ENCODE measurements at regions not wholly inside any gene's neighbourhood (a gene's known extent, or its start where the extent isn't known, plus 50 kb on each side); places are given as distances from the start of the nearest gene placed in this dataset.

DNA sequence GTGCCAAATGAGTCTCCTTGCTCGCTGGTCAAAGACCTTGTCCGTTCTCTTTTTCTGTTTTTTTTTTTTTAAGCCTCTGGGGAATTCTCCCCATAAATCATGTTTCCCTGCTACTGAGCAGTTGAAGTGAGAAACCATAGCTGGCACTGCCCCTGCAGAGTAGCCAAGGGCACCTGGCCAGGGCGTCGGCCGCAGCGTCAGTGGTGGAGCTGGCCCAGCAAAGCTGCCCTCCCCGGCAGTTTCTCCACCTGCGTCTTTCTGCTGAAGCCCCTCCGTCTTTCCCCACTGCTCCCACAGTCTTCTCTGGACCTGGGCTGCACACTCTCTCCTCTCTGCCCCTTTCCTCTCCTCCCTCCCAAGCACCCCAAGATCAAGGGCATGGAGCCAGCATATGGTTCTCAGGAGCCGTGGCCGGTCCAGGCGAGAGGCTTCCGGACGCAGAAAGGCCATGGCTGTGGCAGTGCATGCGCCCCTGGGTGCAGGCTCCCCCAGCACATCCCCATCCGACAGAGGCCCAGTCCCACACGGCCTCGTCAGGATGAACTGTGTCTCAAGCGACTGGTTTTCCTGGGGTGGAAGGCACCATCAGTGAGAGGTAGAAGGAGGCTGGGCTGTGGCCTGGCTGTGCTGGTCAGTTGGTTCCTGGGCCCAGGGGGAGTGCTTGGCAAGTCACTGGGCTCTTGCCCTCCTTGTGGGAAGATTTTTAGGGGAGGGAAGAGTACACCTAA is 218.1 kb downstream of the ERMARD start:
- no peak for DNase-seq (ENCODE audit: low read depth)

DNA sequence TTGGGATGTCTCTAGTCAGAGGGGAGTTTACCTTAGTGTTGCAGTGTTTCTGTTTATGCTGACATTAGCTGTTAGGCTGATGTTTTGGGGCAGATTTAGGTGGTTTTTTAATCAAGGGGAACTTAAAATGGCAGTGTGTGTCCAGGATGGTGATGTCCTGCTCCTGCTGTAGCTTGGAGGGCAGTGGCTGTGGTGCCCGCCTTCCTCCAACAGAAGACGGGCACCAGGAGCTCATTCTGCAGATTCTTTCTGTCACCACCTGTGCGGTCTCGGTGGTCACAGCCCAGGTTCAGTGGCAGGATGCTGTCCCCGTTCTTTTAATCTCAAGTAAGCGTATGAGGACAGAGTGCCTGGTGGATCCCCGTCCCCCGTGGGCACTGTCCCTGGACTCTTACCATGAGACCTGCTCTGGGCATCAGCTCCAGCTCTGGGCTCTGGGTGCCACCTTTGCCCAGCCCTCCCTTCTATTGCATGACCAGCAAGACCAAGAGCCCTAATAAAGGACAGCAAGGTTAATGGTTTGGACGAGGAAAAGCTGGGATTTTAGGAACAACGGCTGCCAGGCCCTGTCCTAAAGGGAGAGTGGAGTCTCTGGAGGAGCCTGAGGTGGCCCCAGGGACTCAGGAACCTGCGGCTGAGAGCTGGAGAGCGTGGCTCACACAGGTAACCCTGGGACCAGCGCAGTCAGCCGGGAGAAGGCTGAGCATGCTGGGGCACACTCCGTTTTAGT is 217.3 kb downstream of the ERMARD start:
- no peak for DNase-seq (ENCODE audit: low read depth)

DNA sequence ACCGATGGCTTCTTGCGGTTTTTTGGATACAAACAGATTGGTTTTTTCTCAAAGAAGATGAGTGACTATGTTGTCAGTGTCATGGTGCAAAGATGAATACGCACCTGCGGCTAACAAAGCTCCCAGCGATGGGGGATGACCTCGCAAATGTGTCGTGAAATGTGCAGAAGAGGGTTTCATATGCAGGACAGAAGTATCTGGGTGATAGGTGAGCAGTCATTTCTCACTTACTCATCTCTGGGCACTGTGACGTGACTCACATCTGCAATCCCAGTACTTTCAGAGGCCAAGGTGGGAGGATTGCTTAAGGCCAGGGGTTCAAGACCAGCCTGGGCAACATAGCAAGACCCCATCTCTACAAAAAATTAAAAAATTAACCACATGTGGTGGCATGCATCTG is 216.3 kb downstream of the ERMARD start:
- DNase-seq (ENCODE audit: low read depth) = no peak

DNA sequence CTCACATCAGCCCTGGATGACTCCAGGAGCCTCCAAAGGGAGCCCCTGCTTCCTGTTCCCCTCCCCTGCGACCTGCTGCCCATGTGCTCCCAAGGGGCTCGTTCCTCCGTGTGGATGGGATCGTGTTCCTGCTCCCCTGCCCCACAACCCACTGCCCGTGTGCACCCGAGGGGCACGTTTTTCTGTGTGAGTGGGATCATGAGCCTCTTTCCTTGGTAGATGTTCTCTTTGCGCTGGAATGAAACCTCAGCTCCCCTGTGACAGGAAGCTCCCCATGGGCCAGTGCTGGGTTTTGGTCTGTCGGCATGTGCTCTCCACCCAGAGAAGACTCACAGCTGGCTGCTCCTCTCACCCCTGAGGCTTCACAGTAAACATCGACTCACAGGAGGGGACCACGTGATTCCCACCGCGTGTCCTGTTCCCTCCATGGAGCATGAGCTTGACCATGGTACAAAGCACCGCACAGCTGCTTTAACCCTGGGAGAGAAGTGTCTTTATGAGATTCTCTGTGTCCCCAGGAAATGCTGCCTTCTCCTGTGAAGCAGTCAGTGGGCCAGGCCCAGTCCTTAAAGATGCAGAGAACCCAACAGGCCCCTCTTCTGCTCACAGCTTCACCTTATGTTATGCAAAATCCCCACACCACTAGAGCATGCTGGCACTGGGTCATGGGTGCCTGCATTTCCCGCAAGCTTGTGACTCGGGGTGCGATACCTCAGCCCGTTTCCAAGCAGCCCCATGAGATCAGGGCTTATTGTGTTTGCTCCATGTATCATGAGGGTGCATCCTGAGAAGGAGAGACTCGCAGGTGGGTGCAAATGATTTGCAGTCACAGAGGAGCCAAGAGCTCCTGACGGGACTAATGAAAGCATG is 215.1 kb downstream of the ERMARD start:
- no peak for DNase-seq (ENCODE audit: low read depth)

DNA sequence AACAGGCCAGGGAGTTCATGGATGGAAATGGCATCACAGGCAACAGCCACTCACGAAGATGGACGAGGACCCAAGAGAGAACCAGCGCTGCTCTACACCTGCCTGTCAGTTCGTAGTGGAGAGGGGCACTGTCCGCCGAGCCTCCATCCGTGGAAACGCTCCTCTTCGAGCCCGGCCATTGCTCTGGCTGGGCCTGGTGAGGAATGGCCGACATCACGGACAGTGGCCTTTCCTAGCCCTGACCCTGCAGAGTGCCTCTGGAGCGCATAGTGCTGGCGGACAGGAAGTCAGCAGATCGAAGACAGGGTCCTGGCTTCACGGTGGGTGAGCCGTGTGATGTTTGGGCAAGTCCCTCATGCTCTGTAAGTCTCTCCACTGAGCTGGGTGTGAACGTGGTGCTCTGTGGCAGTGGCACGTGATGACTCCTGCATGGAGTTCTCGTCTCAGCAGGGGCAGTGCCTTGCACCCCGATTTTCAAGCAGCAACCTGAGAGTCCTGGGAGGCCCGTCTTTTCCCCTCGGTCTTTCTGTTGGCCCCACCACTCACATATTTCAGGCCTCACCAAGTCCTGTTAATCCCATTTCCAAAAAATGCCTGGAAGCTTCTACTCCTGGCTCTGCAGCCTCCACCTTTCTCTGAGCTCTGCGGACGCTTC is 214.4 kb downstream of the ERMARD start:
- DNase-seq (ENCODE audit: low read depth) = no peak

DNA sequence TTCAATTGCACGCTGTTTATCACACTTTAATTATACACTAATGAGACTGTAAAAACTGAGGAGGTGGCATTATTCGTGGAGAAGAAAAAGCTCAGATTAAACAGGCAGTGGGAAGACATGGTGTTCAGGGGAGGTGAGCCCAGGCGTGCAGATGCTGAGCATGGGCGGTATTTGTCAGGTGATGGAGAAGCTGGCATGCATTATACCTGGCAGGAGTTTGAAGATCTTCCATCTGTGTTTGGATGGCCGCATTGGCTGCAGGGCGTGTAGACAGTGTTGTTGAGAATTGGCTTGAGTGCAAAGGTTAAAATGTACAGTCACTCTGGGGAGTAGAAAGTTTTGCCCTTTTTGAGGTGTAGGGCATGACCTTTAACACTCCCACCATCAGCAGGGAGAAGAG is 213.8 kb downstream of the ERMARD start:
- DNase-seq (ENCODE audit: low read depth) = no peak

DNA sequence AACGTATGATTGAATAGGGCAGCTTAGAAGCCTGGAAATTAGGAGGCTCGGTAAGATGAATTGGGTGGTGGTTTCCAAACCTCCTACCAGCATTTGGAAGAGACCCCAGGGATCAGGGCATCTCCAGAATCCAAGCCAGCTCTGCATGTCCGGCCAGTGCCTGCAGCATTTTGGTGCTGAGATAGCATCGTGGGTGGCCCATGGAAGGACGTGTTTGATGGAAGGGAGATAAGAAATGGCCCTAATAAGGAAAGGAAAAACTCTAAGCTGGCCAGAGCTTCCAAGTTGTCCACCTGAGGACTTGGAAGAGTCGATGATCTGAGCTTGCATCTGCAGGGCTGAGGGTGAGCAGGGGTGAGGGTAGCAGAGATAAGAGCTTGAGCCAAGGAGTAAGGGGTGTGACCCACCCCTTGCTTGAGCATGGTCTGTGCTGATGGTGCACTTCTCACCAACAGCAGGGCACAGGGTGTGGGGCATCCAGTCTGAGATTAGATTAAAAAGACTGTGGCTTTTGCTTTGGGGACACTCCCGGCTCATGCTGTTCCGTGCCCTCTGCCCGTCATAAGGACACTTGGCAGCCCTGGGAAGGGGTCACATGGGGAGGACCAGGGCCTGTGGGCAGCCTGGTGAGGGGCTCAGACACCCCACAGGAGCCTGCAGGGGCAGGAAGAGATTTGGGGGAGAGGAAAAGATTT is 213.2 kb downstream of the ERMARD start:
- no peak for DNase-seq (ENCODE audit: low read depth)

DNA sequence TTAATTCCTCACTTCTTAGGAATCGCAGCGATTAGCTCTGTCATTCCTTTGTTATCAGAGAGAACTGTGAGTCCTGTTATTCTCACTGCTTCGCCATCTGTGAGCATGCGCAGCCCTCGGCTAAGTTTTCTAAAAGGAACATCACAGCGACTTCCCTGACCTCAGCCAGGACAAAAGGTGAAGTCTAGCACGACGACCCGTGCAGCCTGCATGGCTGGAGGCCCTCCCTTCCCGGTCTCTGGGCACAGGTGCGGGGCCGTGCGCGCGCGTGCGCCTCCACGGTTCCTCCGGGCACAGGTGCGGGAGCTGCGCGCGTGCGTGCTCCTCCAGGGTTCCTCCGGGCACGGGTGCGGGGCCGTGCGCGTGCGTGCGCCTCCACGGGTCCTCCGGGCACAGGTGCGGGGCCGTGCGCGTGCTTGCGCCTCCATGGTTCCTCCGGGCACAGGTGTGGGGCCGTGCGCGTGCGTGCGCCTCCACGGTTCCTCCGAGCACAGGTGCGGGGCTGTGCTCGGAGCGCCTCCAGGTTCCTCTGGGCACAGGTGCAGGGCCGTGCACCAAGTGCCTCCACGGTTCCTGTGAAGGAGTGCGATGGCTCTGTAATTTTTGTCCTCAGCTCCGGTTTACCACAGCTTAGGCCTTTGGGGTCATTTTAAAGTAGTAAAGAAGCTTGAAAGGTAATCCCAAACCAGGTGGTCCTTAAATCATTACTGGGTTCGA is 212.3 kb downstream of the ERMARD start:
- DNase-seq (ENCODE audit: low read depth) = no peak

DNA sequence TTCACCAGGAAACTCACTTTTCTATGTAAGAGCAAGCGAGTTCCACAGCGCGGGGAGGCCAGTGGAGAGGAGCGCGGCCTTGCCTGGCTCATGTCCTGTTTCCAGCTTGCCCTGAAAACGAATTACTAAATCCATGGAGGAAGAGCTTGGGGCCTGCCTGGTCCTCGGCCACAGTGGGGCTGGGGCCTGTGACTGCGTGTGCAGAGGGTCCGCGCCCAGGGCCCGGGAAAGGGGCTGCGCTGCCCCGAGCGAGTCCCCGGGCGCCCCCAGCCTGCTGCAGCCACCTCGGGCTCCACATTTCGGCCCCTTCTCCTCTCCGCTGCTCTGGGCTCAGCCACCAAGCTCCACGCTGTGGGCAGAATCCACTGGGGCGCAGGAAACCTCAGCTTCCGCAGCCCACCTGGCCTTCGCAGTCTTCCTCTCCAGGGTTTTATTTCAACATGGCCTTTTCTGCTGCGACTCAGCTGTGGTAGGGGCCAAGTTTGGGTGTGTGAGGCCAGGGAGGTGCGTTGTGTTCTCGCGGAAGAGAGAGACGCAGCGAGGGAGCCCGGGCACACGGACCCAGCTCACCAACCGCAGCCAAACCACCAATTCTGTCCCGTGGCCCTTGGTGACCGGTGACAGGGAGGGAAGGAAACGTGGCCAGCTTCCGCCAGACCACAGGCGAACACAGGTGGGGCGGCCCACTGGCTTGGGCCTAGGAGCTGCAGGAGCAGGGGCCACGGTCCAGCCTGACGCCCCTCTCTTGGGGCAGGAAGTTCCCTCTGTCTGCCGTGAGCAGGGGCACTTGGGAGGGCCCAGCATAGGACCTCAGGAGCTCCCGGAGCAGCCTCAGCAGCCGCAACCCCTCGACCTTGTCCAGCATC is 211.4 kb downstream of the ERMARD start:
- DNase-seq (ENCODE audit: low read depth) = no peak

DNA sequence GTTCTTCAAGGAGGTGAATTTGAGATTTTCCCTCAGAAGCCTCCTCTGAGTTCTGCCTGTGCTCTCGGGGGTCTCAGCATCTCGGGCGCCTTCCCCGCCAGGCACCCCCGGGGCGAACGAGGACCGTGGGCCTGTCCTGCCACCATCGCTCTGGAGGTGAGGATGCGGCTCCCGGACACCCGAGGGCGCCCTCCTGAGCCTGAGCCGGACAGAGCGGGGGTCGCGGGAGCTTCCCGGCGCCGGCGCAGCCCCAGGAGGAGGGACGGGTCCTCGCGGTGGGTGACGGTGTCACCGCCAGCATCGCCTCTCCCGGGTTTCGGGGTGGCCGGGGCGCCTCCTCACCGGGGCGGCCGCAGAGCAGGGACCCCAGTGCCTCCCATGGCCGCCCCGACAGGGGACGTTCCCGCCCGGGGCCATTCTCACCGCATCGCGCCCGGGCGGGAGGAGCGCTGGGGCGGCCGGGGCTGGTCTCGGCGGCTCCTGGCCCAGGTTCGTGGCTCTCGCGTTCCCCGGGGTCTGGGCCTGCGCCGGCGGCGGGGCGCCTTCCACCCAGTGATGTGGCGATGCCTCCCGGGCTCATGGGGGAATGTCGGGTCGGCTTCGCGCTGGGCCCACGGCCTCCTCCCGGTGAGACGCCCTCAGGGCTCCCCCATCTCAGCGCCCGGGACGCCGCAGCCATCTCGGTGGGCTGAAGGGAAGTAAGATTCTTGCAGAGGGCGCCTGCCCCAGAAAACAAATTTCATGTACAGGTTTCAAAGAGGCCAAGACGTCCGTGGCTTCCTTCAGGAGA is 210.5 kb downstream of the ERMARD start:
- no peak for DNase-seq (ENCODE audit: low read depth)

DNA sequence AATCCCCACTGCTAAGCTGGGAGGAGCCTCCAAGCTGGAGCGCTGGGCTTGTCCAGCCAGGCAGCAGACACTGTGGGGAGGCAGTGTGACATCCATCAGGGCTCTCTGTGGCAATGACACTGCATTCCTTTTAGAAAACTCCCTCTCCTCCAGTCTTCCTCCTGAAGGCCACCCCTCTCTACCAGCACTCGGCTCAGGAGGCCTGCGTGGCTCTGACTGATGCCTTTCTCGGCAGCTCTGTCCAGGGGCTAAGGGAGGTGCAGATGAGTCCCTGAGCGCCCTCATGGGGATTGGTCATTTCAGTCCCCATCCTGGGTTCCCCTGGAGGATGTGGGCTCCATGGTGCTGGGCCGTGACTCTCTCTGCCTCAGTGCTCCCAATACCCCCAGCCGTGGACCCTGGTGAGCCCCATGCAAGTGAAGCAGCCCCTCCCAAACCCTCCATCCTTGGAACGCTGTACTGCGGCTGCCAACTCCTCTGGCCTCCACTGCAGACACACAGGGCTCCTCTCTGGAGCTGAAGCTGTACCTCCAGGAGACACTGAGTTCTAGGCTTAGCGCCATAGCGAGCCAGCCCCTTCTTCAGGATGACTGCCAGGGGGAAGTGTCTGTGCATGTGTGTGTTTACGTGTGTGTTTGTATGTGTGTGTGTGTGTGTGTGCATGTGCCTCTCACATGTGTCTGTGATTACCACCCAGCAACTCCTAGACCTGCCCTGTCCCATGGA is 209.6 kb downstream of the ERMARD start:
- no peak for DNase-seq (ENCODE audit: low read depth)

DNA sequence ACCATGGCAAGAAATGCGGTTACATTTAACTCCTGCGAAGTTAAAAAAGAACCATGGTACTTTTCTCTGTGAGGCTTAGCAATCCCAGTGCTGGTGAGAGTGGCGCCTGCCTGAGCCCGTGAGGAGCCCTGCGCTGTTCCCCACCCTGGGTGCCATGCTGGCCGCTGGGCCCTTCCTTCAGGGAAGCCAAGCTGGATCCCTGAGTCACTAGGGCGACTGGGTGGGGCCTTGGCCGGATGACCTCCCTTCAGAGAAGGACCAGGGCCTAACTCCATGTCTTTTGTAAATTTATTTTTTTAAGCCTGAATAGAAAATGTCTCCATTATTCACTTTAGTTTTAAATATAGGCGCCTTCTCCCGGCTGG is 209.1 kb downstream of the ERMARD start:
- DNase-seq (ENCODE audit: low read depth) = no peak

DNA sequence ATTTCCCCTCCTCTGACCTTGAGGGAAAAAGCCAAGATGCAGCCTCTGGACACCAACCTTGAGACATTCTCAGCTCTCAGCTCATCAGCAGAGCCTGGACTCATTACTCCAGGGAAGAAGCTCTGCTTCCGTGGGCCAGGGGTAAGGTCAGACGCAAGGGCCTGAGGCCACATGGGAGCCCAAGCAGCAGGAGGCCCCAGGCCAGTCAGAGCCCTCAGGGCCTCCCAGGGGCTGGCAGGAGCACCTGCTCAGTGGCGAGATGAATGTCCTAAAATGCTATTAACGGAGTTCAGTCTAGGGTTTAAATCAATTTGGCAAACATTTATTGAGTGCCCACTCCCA is 208.6 kb downstream of the ERMARD start:
- no peak for DNase-seq (ENCODE audit: low read depth)

DNA sequence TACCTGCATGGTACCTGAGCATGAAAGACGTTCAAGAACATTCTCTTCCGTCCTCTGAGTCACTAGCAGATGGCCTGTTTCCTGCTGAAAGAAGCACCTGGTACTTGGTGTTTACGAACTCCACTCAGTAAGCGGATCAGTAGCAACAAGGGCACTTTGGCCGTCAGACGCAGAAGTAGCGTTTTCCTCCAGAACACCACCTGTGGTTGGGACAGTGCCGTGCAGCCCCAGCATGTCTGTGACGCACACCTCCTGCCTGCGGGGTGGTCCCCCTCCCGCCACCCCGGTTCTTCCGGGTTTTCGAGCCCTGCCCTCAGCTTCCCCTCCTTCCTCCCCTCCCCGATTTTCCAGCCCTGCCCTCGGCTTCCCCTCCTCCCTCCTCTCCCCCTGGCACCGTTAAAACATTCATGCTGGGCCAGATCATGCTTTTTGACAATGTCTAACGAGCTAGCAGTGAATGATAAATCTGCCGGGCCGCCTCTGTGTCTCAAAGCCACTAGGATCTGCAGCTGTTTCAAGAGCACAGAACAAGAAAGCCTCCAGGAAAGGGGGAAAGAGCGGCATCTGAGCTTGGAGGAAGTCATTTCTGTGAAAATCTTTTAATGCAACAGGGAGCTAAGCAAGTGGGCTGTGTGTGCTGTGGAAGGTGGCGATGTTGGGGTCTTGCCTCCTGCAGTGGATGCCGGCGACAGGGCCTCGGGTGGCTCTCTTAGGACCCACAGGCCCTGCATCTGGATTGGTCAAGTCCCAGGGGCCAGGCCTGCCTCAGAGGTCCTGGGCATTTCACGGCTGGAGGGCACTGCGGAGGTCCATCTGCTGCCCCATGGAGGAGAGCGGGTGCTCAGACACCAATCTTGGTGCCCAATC is 207.9 kb downstream of the ERMARD start:
- no peak for DNase-seq (ENCODE audit: low read depth)

DNA sequence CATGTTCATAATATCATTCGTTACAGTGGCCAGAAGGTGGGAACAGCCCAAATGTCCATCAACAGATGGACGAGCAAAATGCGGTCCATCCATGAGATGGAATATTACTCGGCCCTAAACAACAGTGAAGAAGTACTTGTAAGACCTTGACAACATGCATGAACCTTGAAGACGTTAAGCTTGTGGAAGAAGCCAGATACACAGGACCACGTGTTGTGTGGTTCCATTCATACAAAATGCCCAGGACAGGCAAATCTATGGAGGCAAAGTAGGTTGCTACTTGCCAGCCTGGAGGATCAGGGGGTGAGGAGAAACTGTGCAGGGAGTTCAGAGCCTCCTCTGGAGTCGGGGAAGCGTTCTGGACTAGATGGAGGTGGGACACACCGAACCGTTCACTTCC is 207.1 kb downstream of the ERMARD start:
- DNase-seq (ENCODE audit: low read depth) = no peak

DNA sequence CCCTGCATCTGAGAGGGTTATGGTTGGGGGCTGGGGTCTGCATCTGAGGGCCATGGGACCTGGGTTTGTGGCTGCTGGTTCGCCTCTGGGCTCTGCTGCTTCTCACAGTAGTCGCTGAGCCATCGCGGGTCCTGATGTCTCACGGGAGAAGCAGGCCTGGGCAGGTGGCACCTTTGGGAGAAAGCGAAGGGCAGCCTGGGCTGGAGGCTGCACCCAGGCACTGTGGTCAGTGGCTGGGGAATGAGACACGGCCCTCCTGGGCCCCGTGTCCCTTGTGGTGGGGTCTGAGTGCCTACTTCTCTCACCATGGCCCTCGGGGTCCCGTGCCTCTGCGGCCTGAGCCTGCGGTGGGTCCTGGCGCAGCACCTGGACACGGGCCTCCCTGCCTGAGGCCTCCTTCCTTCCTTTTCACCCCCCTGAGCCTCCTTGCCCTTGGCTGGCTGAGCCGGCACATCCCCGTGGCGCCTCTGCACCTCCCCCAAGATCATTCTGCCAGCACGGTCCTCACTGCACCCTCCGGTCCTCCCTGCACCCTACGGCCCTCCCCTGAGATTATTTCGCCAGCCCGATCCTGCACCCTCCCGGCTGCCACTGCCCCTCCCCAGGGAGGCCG is 206.0 kb downstream of the ERMARD start:
- DNase-seq (ENCODE audit: low read depth) = no peak

DNA sequence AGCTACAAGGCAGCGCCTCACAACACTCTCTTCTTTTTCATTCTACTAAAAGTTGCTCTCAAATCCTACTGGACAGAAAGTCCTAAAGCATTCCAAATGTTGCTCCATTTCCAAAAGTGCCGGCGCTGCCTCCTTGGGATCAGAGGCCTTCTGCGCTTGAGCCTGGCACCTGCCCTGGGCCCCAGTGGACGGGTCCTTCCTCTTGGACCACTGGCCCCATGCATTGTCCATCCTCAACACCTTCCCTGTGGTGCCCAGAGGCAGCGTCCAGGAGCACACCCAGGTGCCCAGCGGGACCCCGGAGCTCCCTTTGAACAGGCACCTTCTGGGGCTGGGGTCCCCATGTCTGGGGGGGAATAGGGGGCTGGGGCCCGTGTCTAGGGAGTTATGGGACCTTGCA is 205.2 kb downstream of the ERMARD start:
- no peak for DNase-seq (ENCODE audit: low read depth)
